ENCODE measurements at regions not wholly inside any gene's neighbourhood (a gene's known extent, or its start where the extent isn't known, plus 50 kb on each side); places are given as distances from the start of the nearest gene placed in this dataset.
"Not testable (repeated sequence)": the region's sequence is repeated elsewhere in the genome, so short reads cannot be mapped to it uniquely, and the experiment has no call there.

- no peak for DNase-seq
Observed at GRCh38 chr16:26665166-26665939, 401.4 kb upstream of the C16orf82 start.

- no peak for DNase-seq
Observed at GRCh38 chr16:26666486-26666885, 400.2 kb upstream of the C16orf82 start.

GRCh38 chr16:26667307-26667706 lies 399.4 kb upstream of the C16orf82 start:
- no peak for DNase-seq

GRCh38 chr16:26668026-26668425 lies 398.7 kb upstream of the C16orf82 start:
- DNase-seq = no peak

- DNase-seq = no peak
Observed at GRCh38 chr16:26672206-26672605, 394.5 kb upstream of the C16orf82 start.

GRCh38 chr16:26673011-26673410 lies 393.7 kb upstream of the C16orf82 start:
- DNase-seq = no peak

- DNase-seq = no peak
Observed at GRCh38 chr16:26680671-26681070, 386.1 kb upstream of the C16orf82 start.

- peak in 9 of 14 donors; percentile 4 to 39 (median 24) for DNase-seq
Observed at GRCh38 chr16:26688105-26688504, 378.6 kb upstream of the C16orf82 start.

GRCh38 chr16:26688699-26689098 lies 378.0 kb upstream of the C16orf82 start:
- no peak for DNase-seq

GRCh38 chr16:26692658-26693057 lies 374.1 kb upstream of the C16orf82 start:
- DNase-seq = no peak

GRCh38 chr16:26697807-26698206 lies 368.9 kb upstream of the C16orf82 start:
- no peak for DNase-seq

- no peak for DNase-seq
Observed at GRCh38 chr16:26700250-26700649, 366.5 kb upstream of the C16orf82 start.

- no peak for DNase-seq
Observed at GRCh38 chr16:26701243-26701886, 365.4 kb upstream of the C16orf82 start.

GRCh38 chr16:26705346-26705745 lies 361.4 kb upstream of the C16orf82 start:
- no peak for DNase-seq

GRCh38 chr16:26708428-26708827 lies 358.3 kb upstream of the C16orf82 start:
- no peak for DNase-seq

GRCh38 chr16:26709175-26709574 lies 357.6 kb upstream of the C16orf82 start:
- DNase-seq = no peak

- no peak for DNase-seq
Observed at GRCh38 chr16:26709754-26710153, 357.0 kb upstream of the C16orf82 start.

GRCh38 chr16:26710450-26710849 lies 356.3 kb upstream of the C16orf82 start:
- DNase-seq = no peak

GRCh38 chr16:26712876-26713275 lies 353.9 kb upstream of the C16orf82 start:
- DNase-seq = no peak

GRCh38 chr16:26715969-26716368 lies 350.8 kb upstream of the C16orf82 start:
- DNase-seq = no peak

GRCh38 chr16:26717826-26718225 lies 348.9 kb upstream of the C16orf82 start:
- no peak for DNase-seq

GRCh38 chr16:26721290-26721689 lies 345.4 kb upstream of the C16orf82 start:
- DNase-seq = no peak

GRCh38 chr16:26721957-26722356 lies 344.8 kb upstream of the C16orf82 start:
- DNase-seq = not testable (repeated sequence)

- no peak for DNase-seq
Observed at GRCh38 chr16:26724189-26724588, 342.5 kb upstream of the C16orf82 start.
